ENCODE measurements at regions not wholly inside any gene's neighbourhood (a gene's known extent, or its start where the extent isn't known, plus 50 kb on each side); places are given as distances from the start of the nearest gene placed in this dataset.

DNA sequence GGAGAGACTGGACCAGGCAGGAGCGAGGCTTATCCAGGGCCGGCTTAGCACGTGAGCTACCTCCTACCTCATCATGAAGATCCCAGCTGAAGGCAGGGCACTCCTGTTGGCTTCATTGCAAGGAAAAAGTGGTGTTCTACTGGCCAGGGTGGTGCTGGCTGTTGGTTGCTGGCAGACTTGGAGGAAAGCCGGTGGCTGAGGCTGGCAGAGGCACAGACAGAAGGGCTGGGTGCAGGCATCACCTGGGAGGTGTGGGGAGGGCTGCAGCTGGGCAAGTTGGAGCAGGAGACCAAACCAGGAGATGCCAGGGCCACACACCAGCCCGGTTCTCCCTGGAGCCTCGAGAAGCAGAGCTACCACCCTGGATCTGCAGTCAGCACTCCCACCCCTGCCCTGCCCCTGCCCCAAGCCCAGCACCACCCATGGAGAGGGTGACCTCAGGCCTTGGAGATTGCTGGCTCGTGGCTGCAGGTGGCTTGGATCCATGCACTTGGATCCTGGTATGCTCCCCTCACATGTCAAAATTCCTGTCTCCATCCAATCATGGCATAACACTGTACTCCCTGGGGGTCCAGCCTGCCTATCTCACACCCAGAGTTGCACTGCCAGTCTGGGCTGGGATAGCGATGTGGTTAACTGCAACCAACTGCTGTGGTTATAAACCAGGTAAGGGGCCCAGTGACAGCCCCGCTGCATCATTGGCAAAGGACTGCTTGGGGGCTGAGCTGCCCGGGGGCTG is 49.7 kb downstream of the GLI2 start:
- no peak for DNase-seq

DNA sequence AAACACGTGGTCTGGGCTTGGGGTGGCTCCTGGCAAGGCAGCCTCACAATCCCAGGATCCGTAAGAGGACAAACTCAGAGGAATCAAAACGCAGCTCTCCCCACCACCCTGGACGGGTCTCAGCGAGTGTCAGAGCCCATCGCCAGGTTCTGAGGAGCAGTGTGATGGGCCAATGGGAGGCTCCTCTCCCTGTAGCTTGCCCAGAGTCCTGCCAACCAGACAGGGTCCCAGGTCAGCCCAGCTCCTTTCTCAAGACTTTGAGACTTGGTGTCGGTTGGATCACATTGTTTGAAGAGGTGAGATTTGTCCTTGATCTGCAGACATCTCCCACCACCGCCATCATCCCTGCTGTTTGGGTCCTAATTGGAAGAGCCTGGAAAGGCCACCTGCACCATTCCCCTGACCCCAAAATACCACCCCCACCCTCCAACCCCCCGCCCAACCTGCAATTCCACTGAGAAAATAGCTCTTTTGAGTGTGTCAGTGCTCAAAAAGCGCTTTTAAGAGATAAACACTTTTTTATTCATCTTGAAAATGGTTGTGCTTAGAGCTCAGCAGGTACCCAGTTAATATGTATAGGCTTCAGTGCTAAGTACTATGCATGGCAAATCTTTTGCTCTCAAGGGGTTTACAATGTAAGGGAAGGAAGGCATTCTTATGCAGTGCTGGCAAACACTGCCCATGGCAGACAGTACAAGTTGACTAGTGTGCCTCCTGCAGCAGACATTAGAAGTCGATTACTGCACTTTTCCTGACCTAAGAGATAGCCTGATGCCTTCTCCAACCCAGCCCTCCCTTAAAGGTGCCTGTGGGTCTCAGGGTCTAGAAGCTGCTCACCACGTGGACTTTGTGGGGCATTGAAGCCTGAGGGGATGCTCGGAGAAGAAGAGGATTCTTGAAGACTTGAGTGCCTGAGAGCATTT is 50.6 kb downstream of the GLI2 start:
- DNase-seq: no peak

DNA sequence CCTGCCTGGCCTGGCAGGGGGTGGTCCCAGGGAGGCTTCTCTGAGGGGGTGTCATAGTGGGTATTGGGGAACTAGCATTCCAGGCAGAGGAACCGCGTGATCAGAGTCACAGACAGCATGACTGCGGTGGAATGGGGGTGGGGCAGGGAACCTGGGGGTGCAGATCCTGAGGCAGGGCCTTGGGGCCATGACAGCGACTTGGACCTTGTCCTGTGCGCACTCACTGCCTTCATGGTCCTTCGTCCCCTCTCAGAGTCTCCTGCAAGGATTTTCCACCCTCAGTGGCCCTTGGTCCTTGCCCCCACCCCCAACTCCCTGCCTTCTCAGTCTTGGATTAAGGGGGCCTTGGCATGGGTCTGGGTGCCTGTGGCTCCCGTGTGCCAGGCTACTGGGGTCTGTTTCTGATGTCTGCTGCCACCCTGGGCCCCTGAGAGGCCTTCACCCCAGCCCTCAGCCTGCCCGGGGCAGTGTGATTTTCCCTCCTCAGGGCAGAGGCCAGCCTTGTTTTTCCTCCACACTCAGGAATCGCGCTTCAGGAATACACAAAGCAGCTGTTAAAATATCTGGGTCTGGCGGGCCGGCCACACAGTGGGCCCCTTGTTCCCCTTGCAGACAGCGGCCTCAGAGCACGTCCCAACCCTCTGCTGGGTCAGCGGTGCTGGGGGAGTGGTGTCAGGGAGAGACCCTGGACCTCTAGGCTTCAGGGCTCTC is 51.6 kb downstream of the GLI2 start:
- DNase-seq: no peak

DNA sequence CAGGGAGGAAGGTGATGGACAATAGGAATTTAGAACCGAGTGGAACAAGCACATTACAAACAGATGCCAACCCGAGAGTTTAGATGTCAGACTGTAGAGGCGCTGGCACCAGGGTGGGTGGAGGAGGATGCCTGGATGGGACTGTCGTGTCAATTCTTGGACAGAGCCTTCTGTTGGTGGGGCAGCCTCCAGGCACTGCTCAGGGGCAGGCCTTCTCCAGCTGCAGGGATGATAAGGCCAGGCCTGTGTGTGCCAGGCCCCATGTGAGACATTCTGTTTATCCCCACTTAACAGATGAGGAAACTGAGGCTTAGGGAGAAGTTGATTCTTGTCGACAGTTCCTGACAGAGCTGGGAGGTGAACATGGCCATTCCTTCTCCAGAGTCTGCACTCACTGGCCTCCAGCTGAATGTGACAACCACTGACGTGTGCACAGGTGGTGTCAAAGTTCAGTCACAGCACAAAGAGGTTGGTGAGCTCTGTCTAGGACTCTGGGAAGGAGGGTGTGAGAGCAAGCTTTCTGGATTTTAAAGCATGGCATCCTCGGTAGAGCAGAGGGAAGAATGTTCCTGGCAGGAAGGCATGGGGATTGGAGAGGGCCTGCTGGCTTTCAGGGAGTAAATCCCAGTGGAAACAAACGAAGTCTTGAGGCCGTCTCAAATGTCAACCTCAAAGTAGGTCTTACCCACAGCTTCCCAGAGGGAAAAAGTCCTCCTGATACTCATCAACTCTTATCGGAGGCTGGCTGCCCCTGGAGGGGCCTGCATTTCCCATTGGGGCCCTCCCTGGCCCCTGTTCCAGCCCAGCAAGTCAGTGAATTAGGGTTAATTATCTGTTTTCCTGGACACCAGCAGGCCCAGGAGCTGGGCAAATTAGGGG is 52.4 kb downstream of the GLI2 start:
- DNase-seq: no peak

DNA sequence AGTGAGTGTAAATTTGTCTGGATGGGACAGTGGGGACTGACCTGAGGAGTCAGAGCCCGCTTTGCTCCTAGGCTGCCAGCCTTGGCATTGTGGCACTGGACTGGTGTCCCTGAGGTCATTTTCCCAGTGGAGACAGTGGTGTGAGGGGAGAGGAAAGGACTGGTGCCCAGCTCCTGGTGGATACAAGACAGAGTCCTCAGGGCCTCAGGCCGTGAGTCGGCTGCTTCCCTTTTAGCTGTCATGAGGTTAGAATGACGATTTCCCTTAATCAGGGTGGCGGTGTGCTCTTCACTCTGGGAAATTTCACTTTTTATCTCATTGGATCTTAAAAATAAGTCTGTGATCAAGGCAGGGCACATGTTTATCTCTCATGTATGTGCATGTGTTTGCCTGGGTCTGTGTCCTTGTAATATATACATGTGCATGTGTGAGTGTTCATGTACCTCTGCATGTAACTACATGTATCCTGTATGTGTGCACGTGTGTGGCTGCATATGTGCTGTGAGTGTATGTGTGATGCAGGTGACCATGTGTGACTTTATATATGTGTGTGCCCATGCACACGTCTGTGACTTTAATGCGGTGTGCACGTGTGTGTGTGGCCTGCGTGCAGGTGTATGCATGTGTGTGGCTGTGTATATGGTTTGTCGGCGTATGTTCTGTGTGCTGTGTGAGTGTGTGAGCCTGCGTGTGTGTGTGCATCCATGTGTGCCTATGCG is 55.7 kb downstream of the GLI2 start:
- DNase-seq: no peak

DNA sequence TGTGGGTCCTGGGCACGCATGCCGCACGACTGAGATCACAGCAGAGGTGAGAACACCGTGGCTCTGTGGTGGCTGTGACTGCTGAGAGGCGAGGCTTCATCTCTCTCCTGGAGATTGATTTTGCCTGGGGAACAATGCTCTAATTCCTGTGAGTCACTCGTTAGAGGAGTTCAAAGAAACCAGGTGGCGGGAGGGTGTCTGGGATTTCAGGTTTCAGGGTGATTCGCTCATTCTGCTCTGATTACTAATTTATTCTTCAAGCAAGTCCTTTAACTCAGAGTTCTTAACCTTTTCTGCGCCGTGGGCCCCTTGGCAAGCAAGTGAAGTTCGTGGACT is 56.3 kb downstream of the GLI2 start:
- no peak for DNase-seq

DNA sequence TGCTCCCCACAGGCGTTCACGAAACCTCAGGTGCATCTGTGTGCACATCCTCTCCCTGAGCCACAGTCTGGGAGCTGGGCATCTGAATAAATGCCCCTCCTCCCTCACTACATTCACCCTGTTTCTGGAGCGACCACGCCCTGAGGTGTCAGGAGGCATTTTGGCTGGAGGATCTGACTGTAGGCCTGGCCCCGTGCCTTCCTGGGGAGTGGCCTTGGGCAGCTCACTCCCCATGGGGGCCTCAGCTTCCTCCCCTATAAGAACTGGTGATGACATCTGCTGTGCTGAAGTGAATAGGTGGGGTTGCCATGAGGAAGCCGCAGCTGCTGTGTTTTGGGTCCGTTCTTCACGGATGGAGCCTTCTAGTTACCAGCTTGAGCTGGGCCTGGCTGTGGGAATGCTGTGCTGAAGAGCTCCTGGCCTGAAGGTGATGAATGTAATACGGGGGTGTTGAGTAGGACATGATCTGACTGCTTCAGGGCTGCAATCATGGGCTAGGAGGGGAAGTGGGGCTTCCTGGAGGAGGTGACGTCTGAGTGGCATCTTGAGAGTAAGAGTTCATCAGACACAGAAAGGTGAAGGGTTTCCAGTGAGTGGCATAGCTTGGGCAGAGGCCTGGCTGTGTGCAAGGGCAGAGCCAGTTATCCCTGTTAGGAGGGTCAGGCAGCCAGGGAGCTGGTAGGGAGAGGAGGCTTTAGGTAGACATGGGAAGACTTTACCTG is 58.2 kb downstream of the GLI2 start:
- DNase-seq: no peak

DNA sequence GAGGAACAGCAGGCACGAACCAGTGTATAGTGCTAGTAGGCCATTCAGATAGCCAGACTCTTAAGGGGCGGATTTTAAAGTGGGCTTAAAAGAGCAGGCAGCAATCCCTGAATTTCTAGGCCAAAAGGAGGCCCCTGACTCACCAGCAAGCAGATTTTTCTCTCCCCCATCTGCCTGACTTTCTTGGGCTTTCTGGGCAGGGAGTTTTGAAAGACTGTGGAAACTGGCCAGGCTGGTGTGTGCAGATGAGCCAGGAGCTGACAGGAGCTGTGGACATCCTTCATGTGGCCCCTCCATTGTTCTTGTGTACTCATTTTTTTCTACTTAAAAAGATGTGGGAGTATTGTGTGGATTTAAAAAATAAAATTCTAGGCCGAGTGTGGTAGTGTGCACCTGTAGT is 59.0 kb downstream of the GLI2 start:
- DNase-seq: no peak

DNA sequence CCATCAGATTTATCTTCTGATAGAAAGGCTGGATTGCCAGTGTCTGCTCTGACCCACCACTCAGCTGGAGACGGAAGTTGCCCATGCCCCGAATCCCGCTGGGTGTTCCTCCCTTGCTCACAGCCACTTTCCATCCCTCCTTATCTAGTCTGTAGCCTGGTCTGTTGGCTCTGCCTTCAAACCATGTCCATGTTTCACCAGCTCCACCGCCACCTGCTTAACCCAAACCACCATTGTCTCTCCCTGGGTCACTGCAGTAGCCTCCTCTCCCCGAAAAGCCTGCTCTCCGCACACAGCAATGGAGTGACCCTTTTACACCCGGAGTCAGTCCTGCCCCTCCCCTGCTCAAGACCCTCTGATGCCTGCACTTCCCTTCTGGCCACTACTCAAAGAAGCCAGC is 60.4 kb downstream of the GLI2 start:
- DNase-seq: no peak

DNA sequence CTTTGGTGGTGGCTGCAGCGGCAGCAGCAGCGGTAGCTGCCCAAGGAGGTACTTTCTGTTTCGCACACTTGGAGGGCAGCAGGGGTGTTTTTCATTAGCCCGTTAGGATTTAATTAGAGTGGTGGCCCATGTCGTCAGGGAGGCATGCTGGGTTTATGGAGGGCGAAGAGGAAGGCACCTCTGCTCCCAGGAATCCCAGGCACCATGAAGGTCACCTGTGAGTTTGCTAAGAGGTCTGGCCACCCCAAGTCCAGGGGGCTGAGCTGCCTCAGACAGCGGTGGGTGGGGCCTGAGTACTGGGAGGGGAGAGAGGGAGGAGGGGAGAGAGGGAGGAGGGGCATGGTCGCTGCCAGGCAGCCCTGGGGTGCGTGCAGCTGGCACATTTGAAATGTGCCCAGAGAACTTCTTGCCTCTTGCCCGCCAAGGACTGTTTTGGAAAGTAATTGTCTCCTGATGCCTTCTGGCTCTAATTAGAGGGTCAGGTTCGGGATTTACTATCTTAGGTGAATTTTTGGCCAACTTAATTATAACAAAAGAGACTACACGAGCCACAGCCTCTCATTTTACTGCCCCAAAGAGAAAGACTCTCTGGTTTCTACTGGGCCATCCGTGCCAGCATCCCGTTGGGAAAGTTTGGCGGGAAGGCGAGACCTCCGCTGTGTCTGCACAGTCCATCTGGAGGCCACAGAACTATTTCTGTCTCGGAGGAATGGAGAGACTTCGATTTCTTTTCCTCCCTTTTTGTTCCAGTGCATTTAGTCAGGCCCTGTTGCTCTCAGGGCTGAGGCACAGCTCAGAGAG is 62.0 kb downstream of the GLI2 start:
- no peak for DNase-seq

DNA sequence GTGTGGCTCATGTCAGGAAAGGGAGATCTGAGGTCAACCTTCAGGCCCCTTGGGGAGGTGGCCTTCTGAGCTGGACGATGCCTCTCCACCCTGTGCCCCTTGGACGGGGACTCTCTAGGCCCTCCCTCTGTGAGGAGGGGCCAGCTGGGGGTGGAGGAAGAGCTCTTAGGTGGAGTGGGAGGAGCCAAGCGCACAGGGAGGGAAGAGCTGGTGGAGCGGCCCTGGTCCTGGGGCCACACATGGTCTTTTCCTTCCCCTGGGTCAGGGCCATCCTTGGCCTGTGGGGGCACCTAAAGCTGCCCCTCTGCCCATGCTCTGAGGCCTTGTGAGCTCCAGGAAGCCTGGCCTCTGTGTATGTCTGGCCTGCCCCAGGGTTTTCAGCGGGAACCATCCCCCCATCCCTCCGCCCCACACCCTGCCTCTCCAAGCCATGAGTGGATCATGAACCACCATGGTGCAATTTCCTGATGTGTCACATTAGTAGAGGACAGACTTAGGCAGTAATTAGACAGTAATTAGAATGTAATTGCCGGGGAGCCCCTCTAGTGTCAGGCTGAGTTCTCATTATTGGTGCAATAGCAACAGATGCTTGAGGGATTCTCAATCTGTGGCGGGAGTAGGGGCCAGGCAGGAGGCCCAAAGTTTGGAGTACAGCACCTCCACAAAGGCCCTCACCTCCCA is 63.0 kb downstream of the GLI2 start:
- no peak for DNase-seq

DNA sequence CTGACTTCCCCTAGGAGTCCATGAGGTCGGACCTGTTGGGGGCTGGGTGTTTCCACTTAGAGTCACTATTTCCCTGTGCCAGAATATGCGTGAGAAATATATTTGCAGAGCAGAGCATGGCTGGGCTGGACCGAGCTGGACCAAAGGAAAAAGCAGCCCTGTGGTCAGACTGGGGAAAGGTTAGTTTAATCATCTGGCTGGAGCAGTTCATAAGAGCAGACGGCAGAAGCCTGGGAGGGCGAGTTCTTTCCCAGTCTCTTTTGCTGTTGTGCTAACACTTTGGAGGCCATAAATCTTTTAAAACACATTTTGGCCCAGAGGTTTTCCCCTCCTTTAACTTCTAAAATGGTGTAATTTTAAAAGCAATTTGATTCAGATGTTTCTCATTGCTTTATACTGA is 66.5 kb downstream of the GLI2 start:
- no peak for DNase-seq

DNA sequence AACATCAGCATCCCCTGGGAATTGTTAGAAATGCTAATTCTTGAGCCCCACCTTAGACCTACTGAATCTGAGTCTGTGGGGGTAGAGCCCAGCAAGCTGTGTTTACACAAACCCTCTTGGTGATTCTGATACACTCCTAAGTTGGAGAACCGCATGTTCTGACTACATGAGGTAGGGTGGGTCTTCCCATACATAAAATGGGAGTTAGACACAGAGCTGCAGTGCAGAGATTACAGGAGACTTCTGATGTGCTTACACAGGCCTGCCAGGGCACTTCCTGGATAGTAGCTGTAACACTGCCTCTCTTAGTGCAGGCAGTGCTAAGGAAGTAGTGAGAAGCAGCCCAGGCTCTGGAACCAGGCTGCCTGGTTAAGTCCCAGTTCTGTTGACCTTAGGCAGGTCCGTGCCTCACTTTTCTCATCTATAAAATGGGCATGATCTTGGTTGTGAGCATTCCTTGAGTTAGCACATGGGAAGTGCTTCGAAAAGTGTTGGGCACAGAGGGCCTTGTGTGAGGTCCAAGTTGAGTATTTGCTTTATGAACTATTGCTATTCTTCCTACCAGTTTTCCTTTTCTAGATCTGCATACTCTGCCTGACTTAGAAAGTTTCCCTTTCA is 67.3 kb downstream of the GLI2 start:
- DNase-seq: no peak

DNA sequence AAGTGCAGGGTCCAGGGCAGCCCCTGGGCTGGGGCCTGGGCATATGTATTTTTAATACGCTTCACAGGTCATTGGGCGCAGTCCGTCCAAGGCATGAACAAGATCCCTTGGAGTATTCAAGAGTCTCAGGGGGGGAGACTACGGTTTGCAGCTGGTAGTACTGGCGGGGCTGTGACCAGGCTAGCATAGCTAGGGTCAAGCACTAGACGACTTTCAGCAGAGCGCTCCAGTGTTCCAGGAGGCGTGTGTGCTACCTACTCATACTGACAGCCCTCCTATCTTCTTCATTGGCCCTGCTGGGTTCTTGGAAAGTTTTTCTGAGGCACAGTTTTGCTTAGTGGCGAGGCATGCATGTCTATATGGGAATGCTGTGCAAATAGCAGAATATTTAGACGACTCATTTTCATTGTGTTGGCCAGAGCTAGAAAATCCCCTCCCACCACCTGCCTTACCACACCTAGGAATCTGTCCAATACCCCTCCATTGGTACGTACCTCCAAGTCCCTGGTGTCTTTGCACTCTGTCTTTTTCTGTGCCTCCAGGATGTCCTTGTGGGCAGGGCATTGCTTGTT is 68.2 kb downstream of the GLI2 start:
- no peak for DNase-seq

DNA sequence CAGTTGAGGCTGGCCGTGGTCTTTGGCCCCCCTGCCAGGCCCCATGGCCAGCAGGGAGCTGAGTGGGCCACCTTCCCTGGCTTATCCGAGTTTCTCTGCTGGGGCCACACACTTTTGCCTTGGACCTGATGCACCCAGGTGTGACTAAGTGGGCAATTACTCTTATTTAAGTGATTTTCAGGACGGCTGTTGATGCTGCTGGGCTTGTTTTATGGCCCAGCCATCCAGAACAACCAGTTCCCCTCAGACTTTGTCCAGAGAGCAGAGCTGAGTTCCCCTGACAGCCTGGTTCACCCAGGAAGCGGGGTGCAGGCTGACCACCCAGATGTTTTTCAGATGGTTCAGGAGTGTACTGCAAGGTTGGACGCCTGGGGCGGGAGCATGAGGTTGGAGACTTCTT is 68.8 kb downstream of the GLI2 start:
- DNase-seq: no peak

DNA sequence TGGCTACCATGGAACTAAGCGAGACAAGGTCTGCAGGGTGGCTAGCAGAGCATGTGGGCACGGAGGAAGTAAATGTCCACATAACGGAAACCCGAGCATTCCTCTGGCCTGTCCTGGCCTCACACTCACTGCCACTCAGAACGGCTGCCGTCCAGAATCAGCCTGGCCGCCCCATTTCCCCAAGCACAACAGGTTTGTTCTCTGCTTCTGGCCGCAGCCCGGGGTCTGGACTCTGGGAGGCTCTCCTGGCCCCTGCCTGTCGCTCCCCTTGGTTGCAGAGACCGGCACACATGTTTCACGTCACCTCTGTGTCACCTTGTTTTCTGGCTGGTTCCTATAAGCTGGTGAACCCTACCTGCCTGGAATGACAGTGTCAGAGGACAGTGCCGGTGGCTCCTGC is 69.3 kb downstream of the GLI2 start:
- DNase-seq: no peak

DNA sequence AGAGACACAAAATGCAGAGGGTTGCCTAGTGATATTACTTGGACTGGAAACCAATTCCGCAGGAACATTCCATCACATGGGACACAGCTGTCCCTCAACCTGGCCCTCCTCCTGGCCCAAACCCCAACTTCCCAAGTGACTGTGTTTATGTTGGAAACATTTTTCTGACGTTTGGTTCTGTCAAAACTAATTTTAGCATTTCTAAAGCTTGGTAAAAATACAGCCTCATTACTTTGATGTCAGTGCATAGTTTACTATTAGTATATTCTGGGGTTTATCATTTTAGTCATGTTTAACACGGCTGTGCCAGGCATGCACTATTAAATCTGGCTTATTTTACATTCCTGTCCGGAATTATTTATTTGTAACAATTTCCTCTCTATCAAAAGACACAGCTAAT is 69.9 kb downstream of the GLI2 start:
- DNase-seq: no peak

DNA sequence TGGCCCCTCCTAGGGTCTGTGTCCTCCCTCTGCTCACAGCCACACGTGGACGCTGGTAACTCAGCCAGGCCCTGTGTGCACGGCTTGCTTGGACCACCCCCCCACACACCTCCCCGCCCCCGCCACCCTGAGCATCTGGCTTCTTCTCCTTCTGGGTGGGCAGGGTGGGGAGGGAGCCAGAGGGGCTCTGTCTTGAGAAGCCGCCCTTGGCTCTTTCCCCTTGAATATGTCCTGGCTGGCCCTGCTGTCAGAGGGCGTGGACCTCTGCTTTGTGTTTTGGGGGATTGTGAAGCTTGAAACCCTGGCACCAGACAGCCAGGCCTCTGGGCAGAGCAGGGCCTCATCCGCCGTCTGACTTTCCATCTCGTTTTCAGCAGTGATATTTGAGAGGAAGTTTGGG is 72.1 kb downstream of the GLI2 start:
- DNase-seq: no peak

DNA sequence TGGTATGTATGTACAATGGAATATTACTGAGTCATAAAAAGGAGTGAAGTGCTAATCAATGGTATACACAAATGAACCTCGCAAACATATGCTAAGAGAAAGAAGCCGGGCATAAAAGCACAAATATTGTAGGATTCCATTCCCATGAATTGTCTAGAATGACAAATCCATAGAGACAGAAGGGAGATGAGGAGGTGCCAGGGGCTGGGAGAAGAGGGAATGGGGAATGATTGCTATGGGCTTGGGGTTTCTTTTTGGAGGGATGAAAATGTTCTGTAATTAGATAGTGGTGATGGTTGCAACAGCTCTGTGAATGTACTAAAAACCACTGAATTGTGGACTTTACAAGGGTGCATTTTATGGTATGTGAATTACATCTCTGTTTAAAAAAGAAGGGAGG is 73.5 kb downstream of the GLI2 start:
- DNase-seq: no peak
